Endodermal cell (in vitro differentiated cells): ENCODE measurements at regions not wholly inside any gene's neighbourhood (a gene's known extent, or its start where the extent isn't known, plus 50 kb on each side); places are given as distances from the start of the nearest gene placed in this dataset.

Experiments used
- DNase-seq: peaks from one replicate; pipeline ENCODE4 v3.0.0-alpha.2; 2017
- H3K27ac ChIP-seq: 2 replicates; pipeline ENCODE4 v1.5.1; 2013; ENCODE audit warnings: mild to moderate bottlenecking, low read depth, low read length, moderate library complexity
- H3K27me3 ChIP-seq: 2 replicates; pipeline ENCODE4 v1.6.1; 2013; ENCODE audit warnings: mild to moderate bottlenecking, low read length, moderate library complexity; ENCODE audit not compliant: insufficient read depth, control insufficient read depth, poor library complexity, severe bottlenecking
- H3K36me3 ChIP-seq: 2 replicates; pipeline ENCODE4 v1.7.0; 2013; ENCODE audit warnings: mild to moderate bottlenecking, low read length, moderate library complexity; ENCODE audit not compliant: control insufficient read depth, insufficient read depth
- H3K4me1 ChIP-seq: one replicate; pipeline ENCODE4 v1.7.0; 2013; ENCODE audit warnings: low read length; ENCODE audit not compliant: control insufficient read depth, insufficient read depth
- H3K4me3 ChIP-seq: 2 replicates; pipeline ENCODE4 v1.5.1; 2013; ENCODE audit warnings: mild to moderate bottlenecking, low read length, moderate library complexity
- H3K9ac ChIP-seq: 2 replicates; pipeline ENCODE4 v1.6.1; 2013; ENCODE audit warnings: mild to moderate bottlenecking, low read length, moderate library complexity; ENCODE audit not compliant: poor library complexity, severe bottlenecking; ENCODE audit errors: extremely low read depth
- H3K9me3 ChIP-seq: 2 replicates; pipeline ENCODE4 v1.6.1; 2013; ENCODE audit warnings: mild to moderate bottlenecking, low read length, moderate library complexity; ENCODE audit not compliant: control insufficient read depth
- H3K27ac Mint-ChIP-seq: 2 replicates; pipeline ENCODE4 v1.8.0; 2020; ENCODE audit warnings: mixed read lengths
- H3K27me3 Mint-ChIP-seq: 2 replicates; pipeline ENCODE4 v1.8.0; 2021; ENCODE audit warnings: mild to moderate bottlenecking, mixed read lengths; ENCODE audit not compliant: insufficient read depth
- H3K36me3 Mint-ChIP-seq: 2 replicates; pipeline ENCODE4 v1.8.0; 2020; ENCODE audit warnings: low read depth, mixed read lengths
- H3K4me1 Mint-ChIP-seq: 2 replicates; pipeline ENCODE4 v1.8.0; 2020; ENCODE audit warnings: mixed read lengths
- H3K4me3 Mint-ChIP-seq: 2 replicates; pipeline ENCODE4 v1.8.0; 2020; ENCODE audit warnings: mild to moderate bottlenecking, moderate library complexity, mixed read lengths
- H3K9me3 Mint-ChIP-seq: 2 replicates; pipeline ENCODE4 v1.8.0; 2020; ENCODE audit warnings: mild to moderate bottlenecking, mixed read lengths
- CTCF ChIP-seq: fragments of 200-600 bp; sonication (generic); conservative IDR thresholded peaks from 2 replicates; pipeline ENCODE4 v1.5.0; 2021; ENCODE audit warnings: antibody characterized with exemption, mild to moderate bottlenecking
- WGBS, 2 experiments: methylation state at CpG; one replicate each; pipeline versions ENCODE4 v1.1.5 to v1.1.7; 2013; ENCODE audit warnings: missing lambda C conversion rate in 2 of 2, mixed read lengths in 1 of 2; ENCODE audit not compliant: insufficient coverage in 1 of 2, insufficient read length in 1 of 2; 5-methylcytosine and 5-hydroxymethylcytosine counted together

DNA sequence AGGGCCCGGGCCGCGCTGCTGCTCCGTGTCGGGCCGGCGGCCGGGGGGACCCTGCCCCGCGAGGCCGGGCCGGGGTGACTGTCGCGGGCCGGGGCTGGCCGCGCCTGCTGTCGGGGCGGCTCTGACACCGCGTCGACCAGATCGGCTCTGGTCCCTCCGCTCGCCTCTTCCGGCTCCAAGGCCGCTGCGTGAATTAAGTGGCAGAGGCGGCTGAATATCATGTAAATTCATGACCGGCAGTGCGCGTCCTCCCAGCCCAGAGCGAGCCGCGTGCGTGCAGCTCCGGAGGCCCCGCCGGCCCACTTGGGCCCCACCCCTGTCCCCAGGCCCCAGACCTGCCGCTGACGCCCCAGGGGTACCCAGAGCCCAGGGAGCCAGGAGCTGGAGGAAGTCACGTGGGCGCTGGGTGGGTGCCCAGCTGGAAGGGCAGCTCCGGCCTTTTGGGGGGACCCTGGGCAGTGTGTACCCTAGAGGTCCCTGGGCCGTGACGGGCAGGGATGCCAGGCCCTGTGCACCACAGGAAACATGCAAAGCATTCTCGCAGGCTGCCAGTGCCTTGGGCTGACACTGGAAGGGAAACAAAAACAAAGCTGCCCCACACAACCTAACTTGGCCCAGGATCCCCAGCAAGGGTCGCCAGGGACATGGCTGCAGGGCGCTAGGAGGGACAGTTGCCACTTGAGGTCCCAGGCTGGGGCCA, 584.0 kb upstream of the MKI67 start:
- Mint-ChIP-seq H3K9me3 (no peaks in the 10 kb centered on the region), H3K4me1 (peaks cover 6% of the 10 kb centered on the region), H3K27ac (no peak overlapping the region), H3K4me3 (peak overlapping the region; percentile 20), H3K36me3 (no peaks in the 10 kb centered on the region), H3K27me3 (peaks cover 2% of the 10 kb centered on the region)
- peak; percentile 46 for DNase-seq
- no peaks in the 10 kb centered on the region for H3K36me3 ChIP-seq
- peak overlapping the region; percentile 60 for H3K27ac ChIP-seq
- no peak overlapping the region for H3K4me3 ChIP-seq
- no peak for TF ChIP-seq CTCF
- 97 to 98% methylated on average over 8 to 49 of the region's 49 CpGs for WGBS, 2 experiments
- no peak overlapping the region for H3K9ac ChIP-seq
- H3K9me3 ChIP-seq: no peaks in the 10 kb centered on the region
- H3K27me3 ChIP-seq: no peaks in the 10 kb centered on the region
- peaks cover 7% of the 10 kb centered on the region for H3K4me1 ChIP-seq

DNA sequence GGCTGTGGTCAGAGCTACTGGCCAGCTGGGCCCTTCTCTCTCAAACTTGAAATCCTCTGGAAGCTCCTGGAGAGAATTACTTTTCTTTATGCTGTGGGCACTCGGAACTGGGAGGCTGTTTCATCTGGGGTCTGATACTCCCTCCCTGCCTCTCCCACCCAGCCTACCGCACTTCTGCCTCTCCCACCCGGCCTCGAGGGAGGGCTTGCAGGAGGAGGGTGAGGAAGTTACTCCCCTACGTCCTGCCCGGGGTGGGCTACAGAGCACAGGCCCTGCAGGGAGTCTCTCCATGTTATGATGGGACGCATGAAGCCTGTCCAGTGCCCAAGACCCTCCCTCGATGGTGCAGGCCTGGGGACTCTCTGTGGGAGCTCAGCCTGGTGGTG, 584.6 kb upstream of the MKI67 start:
- Histone ChIP-seq H3K27ac (no peak overlapping the region), H3K36me3 (no peaks in the 10 kb centered on the region), H3K4me1 (peaks cover 7% of the 10 kb centered on the region), H3K4me3 (no peak overlapping the region), H3K9me3 (no peaks in the 10 kb centered on the region), H3K27me3 (no peaks in the 10 kb centered on the region), H3K9ac (no peak overlapping the region)
- Mint-ChIP-seq H3K4me3 (no peak overlapping the region), H3K4me1 (peaks cover 6% of the 10 kb centered on the region), H3K36me3 (no peaks in the 10 kb centered on the region), H3K9me3 (no peaks in the 10 kb centered on the region), H3K27ac (no peak overlapping the region), H3K27me3 (peaks cover 2% of the 10 kb centered on the region)
- DNase-seq: no peak
- TF ChIP-seq CTCF: no peak
- 94% methylated on average over 3 to 8 of the region's 8 CpGs for WGBS, 2 experiments

DNA sequence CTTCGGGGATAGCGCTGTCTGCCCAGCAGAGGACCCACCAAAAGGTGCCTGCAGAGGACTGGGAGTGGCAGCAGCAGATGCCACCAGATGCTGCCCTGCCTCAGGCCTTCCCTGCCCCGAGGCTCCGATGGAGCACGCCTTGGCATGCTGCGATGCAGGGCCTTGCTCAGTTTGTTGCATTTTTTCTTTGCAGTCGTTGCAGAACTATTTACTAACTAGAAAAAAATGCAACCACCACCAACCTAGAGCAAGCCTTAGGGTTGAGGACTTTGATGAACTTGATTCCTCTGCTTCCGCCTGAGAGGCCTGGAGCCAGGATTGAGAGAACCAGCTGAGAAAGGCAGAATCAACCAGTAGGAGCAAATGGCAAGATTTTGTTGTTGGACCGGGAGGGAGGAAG, 585.6 kb upstream of the MKI67 start:
- no peak overlapping the region for H3K4me3 ChIP-seq
- peaks cover 6% of the 10 kb centered on the region for H3K4me1 Mint-ChIP-seq
- no peaks in the 10 kb centered on the region for H3K9me3 Mint-ChIP-seq
- TF ChIP-seq CTCF: no peak
- no peak for DNase-seq
- H3K4me3 Mint-ChIP-seq: no peak overlapping the region
- H3K36me3 Mint-ChIP-seq: no peaks in the 10 kb centered on the region
- 91 to 100% methylated on average over 4 to 9 of the region's 9 CpGs for WGBS, 2 experiments
- H3K27me3 ChIP-seq: no peaks in the 10 kb centered on the region
- no peak overlapping the region for H3K9ac ChIP-seq
- H3K9me3 ChIP-seq: no peaks in the 10 kb centered on the region
- no peaks in the 10 kb centered on the region for H3K36me3 ChIP-seq
- H3K4me1 ChIP-seq: peaks cover 7% of the 10 kb centered on the region
- H3K27ac ChIP-seq: no peak overlapping the region
- H3K27ac Mint-ChIP-seq: no peak overlapping the region
- H3K27me3 Mint-ChIP-seq: peaks cover 3% of the 10 kb centered on the region
